Midbrain (tissue), 1 donor: ENCODE measurements at regions not wholly inside any gene's neighbourhood (a gene's known extent, or its start where the extent isn't known, plus 50 kb on each side); places are given as distances from the start of the nearest gene placed in this dataset.
"Not testable (repeated sequence)": the region's sequence is repeated elsewhere in the genome, so short reads cannot be mapped to it uniquely, and the experiment has no call there.

Experiments
- DNase-seq: peaks from one replicate; lab custom pipeline; 2025; lab: John Stamatoyannopoulos, UW

- DNase-seq = no peak
Measured at GRCh38 chr15:94840794-94841783, 609.7 kb downstream of the MCTP2 start.

GRCh38 chr15:94843060-94843459 lies 611.7 kb downstream of the MCTP2 start:
- DNase-seq = no peak

- DNase-seq = no peak
Measured at GRCh38 chr15:94844198-94844537, 612.8 kb downstream of the MCTP2 start.

- peak; percentile 23 for DNase-seq
Measured at GRCh38 chr15:94844538-94845389, 613.4 kb downstream of the MCTP2 start.

- DNase-seq = peak; percentile 23
Measured at GRCh38 chr15:94845390-94845716, 614.0 kb downstream of the MCTP2 start.

- DNase-seq = no peak
Measured at GRCh38 chr15:94847325-94847724, 616.0 kb downstream of the MCTP2 start.

- DNase-seq = no peak
Measured at GRCh38 chr15:94848054-94848453, 616.7 kb downstream of the MCTP2 start.

GRCh38 chr15:94855018-94855408 lies 623.7 kb downstream of the MCTP2 start:
- DNase-seq = no peak

GRCh38 chr15:94855409-94856266 lies 624.3 kb downstream of the MCTP2 start:
- DNase-seq = no peak

GRCh38 chr15:94856267-94856854 lies 625.0 kb downstream of the MCTP2 start:
- no peak for DNase-seq

GRCh38 chr15:94857466-94857865 lies 626.1 kb downstream of the MCTP2 start:
- no peak for DNase-seq

GRCh38 chr15:94858011-94858410 lies 626.6 kb downstream of the MCTP2 start:
- DNase-seq = no peak

GRCh38 chr15:94858449-94858848 lies 627.1 kb downstream of the MCTP2 start:
- no peak for DNase-seq

GRCh38 chr15:94858920-94859319 lies 627.6 kb downstream of the MCTP2 start:
- DNase-seq = no peak

- DNase-seq = no peak
Measured at GRCh38 chr15:94864600-94864999, 633.2 kb downstream of the MCTP2 start.

GRCh38 chr15:94868265-94868664 lies 636.9 kb downstream of the MCTP2 start:
- not testable (repeated sequence) for DNase-seq

- no peak for DNase-seq
Measured at GRCh38 chr15:94875550-94875949, 644.2 kb downstream of the MCTP2 start.

- DNase-seq = no peak
Measured at GRCh38 chr15:94877833-94878232, 646.5 kb downstream of the MCTP2 start.

- DNase-seq = no peak
Measured at GRCh38 chr15:94882071-94882712, 650.8 kb downstream of the MCTP2 start.

GRCh38 chr15:94887391-94887790 lies 656.0 kb downstream of the MCTP2 start:
- no peak for DNase-seq

- no peak for DNase-seq
Measured at GRCh38 chr15:94889153-94889552, 657.8 kb downstream of the MCTP2 start.
